ENCODE measurements at regions not wholly inside any gene's neighbourhood (a gene's known extent, or its start where the extent isn't known, plus 50 kb on each side); places are given as distances from the start of the nearest gene placed in this dataset.

- intact Hi-C loops (cut with DNase I), result no loop called here
- Histone ChIP-seq H3K9me3 (no peaks in the 10 kb centered on the region), H3K27ac (peak overlapping the region in 1 of 3 donors; percentile 72), H3K36me3 (no peaks in the 10 kb centered on the region), H3K4me1 (peaks cover 0 to 28% (median 5%) of the 10 kb centered on the region in 4 donors), H3K27me3 (no peaks in the 10 kb centered on the region), H3K4me3 (no peak overlapping the region)
- ATAC-seq, result peak in 3 of 4 donors; percentile 55 to 64 (median 59)
- DNase-seq, result no peak
- WGBS (ENCODE audit: insufficient coverage, low coverage, low lambda C conversion rate, missing lambda C conversion rate), result 16% methylated on average over 3 of the region's 3 CpGs
- TF ChIP-seq CTCF (IDR thresholded peaks at IDR 0.05), result no peak
Observed at GRCh38 chr11:95283650-95284049, 52.6 kb upstream of the SESN3 start.

DNA sequence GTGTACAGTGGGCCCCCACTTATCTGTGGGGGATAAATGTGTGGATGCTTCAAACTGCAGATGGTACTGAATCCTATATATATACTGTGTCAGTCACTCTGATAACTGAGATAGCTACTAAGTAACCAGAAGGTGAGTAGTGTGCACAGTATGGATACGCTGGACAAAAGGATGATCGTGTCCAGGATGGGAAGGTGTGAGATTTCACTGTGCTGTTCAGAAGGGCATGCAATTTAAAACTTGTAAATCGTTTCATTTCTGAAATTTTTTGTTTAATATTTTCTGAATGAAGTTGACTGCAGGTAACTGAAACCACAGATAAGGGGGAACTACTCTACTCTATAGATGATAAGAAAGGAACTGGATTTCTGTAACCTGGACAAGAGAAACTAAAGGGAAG, 52.1 kb upstream of the SESN3 start:
- Histone ChIP-seq H3K9me3 (no peaks in the 10 kb centered on the region), H3K4me1 (peaks cover 0 to 28% (median 5%) of the 10 kb centered on the region in 4 donors), H3K36me3 (no peaks in the 10 kb centered on the region), H3K27ac (peak overlapping the region in 1 of 3 donors; percentile 72), H3K4me3 (no peak overlapping the region), H3K27me3 (no peaks in the 10 kb centered on the region)
- TF ChIP-seq POLR2A (IDR thresholded peaks at IDR 0.05) (no peak), CTCF (IDR thresholded peaks at IDR 0.05) (no peak)
- intact Hi-C loops (cut with DNase I), result no loop called here
- ATAC-seq (peak in 1 of 4 donors; percentile 4), DNase-seq (no peak)
- 92% methylated on average over 3 of the region's 3 CpGs for WGBS (ENCODE audit: insufficient coverage, low coverage, low lambda C conversion rate, missing lambda C conversion rate)

DNA sequence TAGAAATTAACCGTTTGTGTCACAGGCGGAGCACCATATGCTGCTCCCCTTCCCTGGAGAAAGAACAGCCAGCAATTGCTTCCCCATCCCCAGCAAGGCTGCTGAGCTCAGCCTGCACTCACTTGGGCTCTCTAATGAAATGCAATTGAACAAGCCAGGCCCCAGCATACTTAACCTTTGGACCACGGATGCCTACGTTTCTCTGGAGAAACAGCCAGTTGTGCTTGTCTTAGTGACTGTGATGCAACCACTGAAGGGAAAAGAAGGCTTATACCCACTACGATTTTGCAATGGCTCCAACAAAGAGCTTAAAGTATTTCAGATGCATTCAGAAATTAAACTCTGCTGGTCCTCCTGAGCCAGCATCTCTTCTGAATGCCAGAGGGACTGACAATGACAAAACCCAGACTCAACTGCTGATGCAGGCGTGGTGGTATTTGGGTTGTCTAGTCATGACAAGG, 51.3 kb upstream of the SESN3 start:
- no peaks in the 10 kb centered on the region for H3K36me3 ChIP-seq
- H3K27me3 ChIP-seq, result no peaks in the 10 kb centered on the region
- H3K9me3 ChIP-seq, result no peaks in the 10 kb centered on the region
- no peak for TF ChIP-seq CTCF (IDR thresholded peaks at IDR 0.05)
- TF ChIP-seq POLR2A (IDR thresholded peaks at IDR 0.05), result no peak
- H3K27ac ChIP-seq, result peak overlapping the region in 1 of 3 donors; percentile 72
- intact Hi-C loops (cut with DNase I), result no loop called here
- DNase-seq, result peak; percentile 40 to 73 (median 73)
- no peak overlapping the region for H3K4me3 ChIP-seq
- H3K4me1 ChIP-seq, result peaks cover 0 to 28% (median 5%) of the 10 kb centered on the region in 4 donors
- 31% methylated on average over 5 of the region's 6 CpGs for whole genome bisulfite sequencing (ENCODE audit: insufficient coverage, low coverage, low lambda C conversion rate, missing lambda C conversion rate)
- peak; percentile 92 to 97 (median 95) for ATAC-seq

Data from right lobe of liver (tissue), 6 donors.